Testis (tissue), 2 donors: ENCODE measurements at regions not wholly inside any gene's neighbourhood (a gene's known extent, or its start where the extent isn't known, plus 50 kb on each side); places are given as distances from the start of the nearest gene placed in this dataset.

Experiments used
- CTCF ChIP-seq, 3 experiments: fragments of 450-650 bp in 2 of 3; fragments of 200-600 bp in 1 of 3; sonication (generic) in 1 of 3; IDR thresholded peaks; one replicate each; pipeline ENCODE4 v1.5.1; 2016 to 2019; ENCODE audit warnings: antibody characterized with exemption in 3 of 3, mild to moderate bottlenecking in 2 of 3, moderate library complexity in 1 of 3
- POLR2A ChIP-seq: fragments of 450-650 bp; IDR thresholded peaks from one replicate; pipeline ENCODE4 v1.6.1; 2017; ENCODE audit warnings: antibody characterized with exemption, mild to moderate bottlenecking, moderate library complexity

DNA sequence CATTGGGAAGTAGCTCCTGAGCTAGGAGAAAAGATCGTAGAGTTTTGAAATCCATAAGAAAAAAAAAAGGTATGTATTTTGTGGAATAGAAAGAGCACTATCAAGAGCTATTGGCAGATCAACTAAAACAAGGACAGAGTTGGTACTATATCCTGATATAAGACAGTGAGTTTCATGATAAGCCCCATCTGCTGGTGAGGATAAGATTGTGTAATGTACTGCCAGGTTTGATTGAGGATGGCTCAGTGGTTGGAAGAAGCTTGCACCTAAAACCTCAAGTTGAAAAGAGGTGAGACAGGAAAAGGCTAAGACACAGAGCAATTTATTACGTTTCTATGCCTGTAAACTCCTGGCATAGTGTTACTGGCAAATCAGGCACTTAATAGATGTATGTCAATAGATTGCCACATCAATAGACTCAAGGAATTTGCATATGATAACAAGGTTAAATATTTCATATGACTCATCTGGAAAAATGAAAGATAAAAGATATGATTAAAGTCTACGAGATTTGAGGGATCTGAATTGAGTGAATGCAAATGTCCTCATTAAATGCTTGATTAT lies 525.6 kb downstream of the FLRT2 start:
- TF ChIP-seq CTCF (IDR thresholded peaks at IDR 0.05) (no peak), POLR2A (no peak)
